B cell (primary cell): ENCODE measurements at regions not wholly inside any gene's neighbourhood (a gene's known extent, or its start where the extent isn't known, plus 50 kb on each side); places are given as distances from the start of the nearest gene placed in this dataset.

Experiments used
- ATAC-seq: fragments of 200-7000 bp; cut with Tn5 transposase; one replicate; pipeline ENCODE4 v1.10.0; 2021; ENCODE audit warnings: low read depth, mild to moderate bottlenecking, moderate number of reproducible peaks, moderate library complexity
- CTCF ChIA-PET: fragments of 350-600 bp; sonication (Branson Sonifier 250); formaldehyde crosslinking; loops from one replicate; lab custom pipeline; 2021; ENCODE audit warnings: antibody characterized with exemption, inconsistent platforms; lab: Charles Lee
- POLR2A ChIA-PET: fragments of 350-600 bp; sonication (Branson Sonifier 250); formaldehyde crosslinking; loops from one replicate; lab custom pipeline; 2021; ENCODE audit warnings: antibody characterized with exemption; lab: Charles Lee
- DNase-seq: peaks from one replicate; pipeline ENCODE4 v3.0.0; 2013
- H2AFZ ChIP-seq: 2 replicates; pipeline ENCODE4 v1.6.1; 2012; ENCODE audit warnings: mild to moderate bottlenecking, low read depth, low read length; ENCODE audit not compliant: insufficient read depth, poor library complexity, severe bottlenecking
- H3K27ac ChIP-seq, 2 donors: 1 replicate in 1 of 2; 2 replicates in 1 of 2; pipeline ENCODE4 v1.5.1; 2012 to 2013; ENCODE audit warnings: low read length in 2 of 2, mild to moderate bottlenecking in 2 of 2, moderate library complexity in 1 of 2
- H3K27me3 ChIP-seq, 4 experiments: fragments of 200-600 bp in 1 of 4; sonication (generic) in 1 of 4; replicated peaks in 1 of 4; 1 replicate in 2 of 4; 2 replicates in 2 of 4; pipeline versions ENCODE4 v1.6.1 to v1.7.0; 2013 to 2016; ENCODE audit warnings: low read length in 3 of 4, mild to moderate bottlenecking in 2 of 4, mixed read lengths in 1 of 4, moderate library complexity in 1 of 4; ENCODE audit not compliant: insufficient read depth in 4 of 4, control insufficient read depth in 3 of 4; ENCODE audit errors: control extremely low read depth in 1 of 4
- H3K36me3 ChIP-seq, 2 experiments: replicated peaks in 1 of 2; 1 replicate in 1 of 2; 2 replicates in 1 of 2; pipeline versions ENCODE4 v1.6.1 to v1.7.1; 2013; ENCODE audit warnings: low read length in 1 of 2; ENCODE audit not compliant: insufficient read depth in 2 of 2, control insufficient read depth in 1 of 2; ENCODE audit errors: control extremely low read depth in 1 of 2, extremely low read depth in 1 of 2
- H3K4me1 ChIP-seq, 2 donors: fragments of 200-600 bp in 1 of 2; sonication (generic) in 1 of 2; 1 replicate in 1 of 2; 2 replicates in 1 of 2; pipeline versions ENCODE4 v1.5.1 to v1.6.1; 2013 to 2017; ENCODE audit warnings: low read length in 2 of 2; ENCODE audit not compliant: control insufficient read depth in 2 of 2, insufficient read depth in 2 of 2
- H3K4me2 ChIP-seq: replicated peaks from 2 replicates; pipeline ENCODE3; 2012; ENCODE audit warnings: mild to moderate bottlenecking, low read depth, low read length; ENCODE audit not compliant: poor library complexity, severe bottlenecking
- H3K4me3 ChIP-seq, 5 experiments: fragments of 200-600 bp in 1 of 5; sonication (generic) in 1 of 5; 1 replicate in 3 of 5; 2 replicates in 2 of 5; pipeline versions ENCODE4 v1.5.1 to v1.7.0; 2011 to 2016; ENCODE audit warnings: low read length in 4 of 5, mild to moderate bottlenecking in 4 of 5, low read depth in 2 of 5, control low read depth in 1 of 5, moderate library complexity in 1 of 5; ENCODE audit not compliant: insufficient read depth in 1 of 5; ENCODE audit errors: control extremely low read depth in 1 of 5, extremely low read depth in 1 of 5
- H3K79me2 ChIP-seq: fragments of 200-600 bp; sonication (generic); one replicate; pipeline ENCODE4 v1.6.0; 2016; ENCODE audit warnings: low read length; ENCODE audit not compliant: control insufficient read depth, insufficient read depth
- H3K9ac ChIP-seq: fragments of 200-600 bp; sonication (generic); 2 replicates; pipeline ENCODE4 v1.6.1; 2017; ENCODE audit warnings: mild to moderate bottlenecking, low read length, moderate library complexity
- H3K9me3 ChIP-seq, 3 donors: one replicate each; pipeline versions ENCODE4 v1.6.1 to v1.7.1; 2013; ENCODE audit warnings: low read length in 2 of 3; ENCODE audit not compliant: control insufficient read depth in 2 of 3, insufficient read depth in 1 of 3; ENCODE audit errors: control extremely low read depth in 1 of 3
- H4K20me1 ChIP-seq: 2 replicates; pipeline ENCODE4 v1.6.0; 2012; ENCODE audit warnings: mild to moderate bottlenecking, low read length; ENCODE audit not compliant: insufficient read depth, control insufficient read depth, poor library complexity, severe bottlenecking
- H3K27ac Mint-ChIP-seq: one replicate; pipeline ENCODE4 v1.8.0; 2021; ENCODE audit warnings: mixed read lengths
- H3K27me3 Mint-ChIP-seq: one replicate; pipeline ENCODE4 v1.8.0; 2021; ENCODE audit warnings: mixed read lengths
- H3K4me1 Mint-ChIP-seq: one replicate; pipeline ENCODE4 v1.8.0; 2021; ENCODE audit warnings: mixed read lengths
- H3K4me3 Mint-ChIP-seq: one replicate; pipeline ENCODE4 v1.8.0; 2021; ENCODE audit warnings: mixed read lengths
- H3K9me3 Mint-ChIP-seq: one replicate; pipeline ENCODE4 v1.8.0; 2022; ENCODE audit warnings: mixed read lengths; ENCODE audit not compliant: insufficient read depth
- CTCF ChIP-seq: fragments of 200-600 bp; IDR thresholded peaks from one replicate; pipeline ENCODE4 v1.8.0; 2022; ENCODE audit warnings: antibody characterized with exemption, mild to moderate bottlenecking
- EZH2 ChIP-seq: IDR thresholded peaks from 2 replicates; pipeline ENCODE4 v1.6.1; 2012; ENCODE audit warnings: borderline replicate concordance, low read depth, mild to moderate bottlenecking, moderate library complexity, low read length; ENCODE audit not compliant: insufficient read depth, poor library complexity, severe bottlenecking
- WGBS: methylation state at CpG from one replicate; pipeline ENCODE4 v1.1.5; 2013; ENCODE audit warnings: missing lambda C conversion rate; ENCODE audit not compliant: insufficient coverage; 5-methylcytosine and 5-hydroxymethylcytosine counted together
- intact Hi-C: fragments of 100-400 bp; cut with micrococcal nuclease; formaldehyde crosslinking; loops from one replicate; pipeline ENCODE4 v1.10.0; 2022

GRCh38 chr13:48852911-48853727, 122.6 kb upstream of the FNDC3A start:
- H2AFZ ChIP-seq = no peak overlapping the region
- ChIA-PET CTCF (no interaction called here), POLR2A (no interaction called here)
- no peaks in the 10 kb centered on the region for H3K79me2 ChIP-seq
- TF ChIP-seq CTCF = no peak
- no peak for TF ChIP-seq EZH2
- no peak overlapping the region for H3K27ac ChIP-seq
- Mint-ChIP-seq H3K9me3 (no peaks in the 10 kb centered on the region), H3K4me3 (no peak overlapping the region), H3K4me1 (peaks cover under 1% of the 10 kb centered on the region), H3K27ac (no peak overlapping the region), H3K27me3 (peaks cover 33% of the 10 kb centered on the region)
- H4K20me1 ChIP-seq = no peaks in the 10 kb centered on the region
- H3K27me3 ChIP-seq = peaks cover 0 to 7% (median 4%) of the 10 kb centered on the region in 4 experiments
- no peaks in the 10 kb centered on the region for H3K36me3 ChIP-seq
- no peaks in the 10 kb centered on the region for H3K4me1 ChIP-seq
- H3K4me2 ChIP-seq = no peak overlapping the region
- intact Hi-C loops = no loop called here
- H3K9me3 ChIP-seq = no peaks in the 10 kb centered on the region
- DNase-seq (no peak), ATAC-seq (no peak)
- no peak overlapping the region for H3K9ac ChIP-seq
- WGBS = 43% methylated on average over 2 of the region's 8 CpGs
- H3K4me3 ChIP-seq = no peak overlapping the region

GRCh38 chr13:48853728-48854102, 122.0 kb upstream of the FNDC3A start:
- Mint-ChIP-seq H3K4me3 (no peak overlapping the region), H3K9me3 (no peaks in the 10 kb centered on the region), H3K27ac (no peak overlapping the region), H3K27me3 (peaks cover 32% of the 10 kb centered on the region), H3K4me1 (peaks cover 4% of the 10 kb centered on the region)
- ChIA-PET CTCF (no interaction called here), POLR2A (no interaction called here)
- TF ChIP-seq CTCF = no peak
- TF ChIP-seq EZH2 = no peak
- no peak overlapping the region for H2AFZ ChIP-seq
- intact Hi-C loops = no loop called here
- peaks cover 0 to 7% (median 4%) of the 10 kb centered on the region in 4 experiments for H3K27me3 ChIP-seq
- DNase-seq (no peak), ATAC-seq (no peak)
- H3K4me2 ChIP-seq = no peak overlapping the region
- H3K79me2 ChIP-seq = no peaks in the 10 kb centered on the region
- WGBS = no CpG with 5 or more reads among the region's 5 CpGs
- H3K4me3 ChIP-seq = no peak overlapping the region
- H3K9ac ChIP-seq = no peak overlapping the region
- no peaks in the 10 kb centered on the region for H3K9me3 ChIP-seq
- H4K20me1 ChIP-seq = no peaks in the 10 kb centered on the region
- no peaks in the 10 kb centered on the region for H3K36me3 ChIP-seq
- no peak overlapping the region for H3K27ac ChIP-seq
- H3K4me1 ChIP-seq = no peaks in the 10 kb centered on the region
